Body of pancreas (tissue), 4 donors: ENCODE measurements at regions not wholly inside any gene's neighbourhood (a gene's known extent, or its start where the extent isn't known, plus 50 kb on each side); places are given as distances from the start of the nearest gene placed in this dataset.
"Not testable (repeated sequence)": the region's sequence is repeated elsewhere in the genome, so short reads cannot be mapped to it uniquely, and the experiment has no call there.

Experiments
- POLR2A ChIP-seq, 3 donors: fragments of 450-650 bp; IDR thresholded peaks; one replicate each; pipeline ENCODE4 v1.6.1; 2016; ENCODE audit warnings: antibody characterized with exemption in 3 of 3, mild to moderate bottlenecking in 2 of 3
- TF ChIP-seq, protein P1 (sequence below), 7 experiments: fragments of 450-650 bp in 4 of 7; fragments of 200-600 bp in 3 of 7; sonication (generic) in 3 of 7; IDR thresholded peaks; one replicate each; pipeline ENCODE4 v1.5.1; 2016 to 2019; ENCODE audit warnings: antibody characterized with exemption in 7 of 7

- TF ChIP-seq, protein P1, sequence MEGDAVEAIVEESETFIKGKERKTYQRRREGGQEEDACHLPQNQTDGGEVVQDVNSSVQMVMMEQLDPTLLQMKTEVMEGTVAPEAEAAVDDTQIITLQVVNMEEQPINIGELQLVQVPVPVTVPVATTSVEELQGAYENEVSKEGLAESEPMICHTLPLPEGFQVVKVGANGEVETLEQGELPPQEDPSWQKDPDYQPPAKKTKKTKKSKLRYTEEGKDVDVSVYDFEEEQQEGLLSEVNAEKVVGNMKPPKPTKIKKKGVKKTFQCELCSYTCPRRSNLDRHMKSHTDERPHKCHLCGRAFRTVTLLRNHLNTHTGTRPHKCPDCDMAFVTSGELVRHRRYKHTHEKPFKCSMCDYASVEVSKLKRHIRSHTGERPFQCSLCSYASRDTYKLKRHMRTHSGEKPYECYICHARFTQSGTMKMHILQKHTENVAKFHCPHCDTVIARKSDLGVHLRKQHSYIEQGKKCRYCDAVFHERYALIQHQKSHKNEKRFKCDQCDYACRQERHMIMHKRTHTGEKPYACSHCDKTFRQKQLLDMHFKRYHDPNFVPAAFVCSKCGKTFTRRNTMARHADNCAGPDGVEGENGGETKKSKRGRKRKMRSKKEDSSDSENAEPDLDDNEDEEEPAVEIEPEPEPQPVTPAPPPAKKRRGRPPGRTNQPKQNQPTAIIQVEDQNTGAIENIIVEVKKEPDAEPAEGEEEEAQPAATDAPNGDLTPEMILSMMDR (IDR thresholded peaks at IDR 0.05) = not testable (repeated sequence)
- TF ChIP-seq POLR2A (IDR thresholded peaks at IDR 0.05) = not testable (repeated sequence)
These were observed 97.0 kb upstream of the FGF3 start for GRCh38 chr11:69916251-69916649.
